NCI-H82 treated with DMSO at 0.1 percent for 48 hours (cell line): ENCODE measurements at regions not wholly inside any gene's neighbourhood (a gene's known extent, or its start where the extent isn't known, plus 50 kb on each side); places are given as distances from the start of the nearest gene placed in this dataset.

ENCODE experiments used
- DNase-seq: peaks from one replicate; lab custom pipeline; 2025; ENCODE audit not compliant: unreplicated experiment; lab: John Stamatoyannopoulos, UW

DNA sequence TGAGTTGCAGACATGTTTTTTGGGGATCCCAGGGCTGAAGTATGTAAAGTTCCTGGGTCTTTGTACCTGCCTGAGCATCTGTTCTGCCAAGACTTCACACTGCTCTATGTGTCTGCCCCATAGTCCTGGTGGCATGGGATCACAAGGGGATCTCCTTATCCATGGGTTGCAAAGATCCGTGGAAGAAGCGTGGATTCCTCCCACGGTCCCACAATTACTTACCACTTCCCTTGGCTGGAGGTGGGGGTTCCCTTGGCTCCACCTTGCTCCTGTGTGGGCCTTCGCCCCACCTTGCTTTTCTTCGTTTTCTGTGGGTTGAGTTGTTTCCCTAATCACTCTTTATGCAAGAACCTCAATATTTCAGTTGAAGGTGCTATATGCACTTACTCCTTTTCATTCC, 157.4 kb upstream of the CHORDC1 start:
- no peak for DNase-seq

GRCh38 chr11:90373971-90374370, 151.1 kb upstream of the CHORDC1 start:
- no peak for DNase-seq

GRCh38 chr11:90364527-90364926, 141.7 kb upstream of the CHORDC1 start:
- DNase-seq = no peak

- no peak for DNase-seq
Observed at GRCh38 chr11:90363739-90364138, 140.9 kb upstream of the CHORDC1 start.

DNA sequence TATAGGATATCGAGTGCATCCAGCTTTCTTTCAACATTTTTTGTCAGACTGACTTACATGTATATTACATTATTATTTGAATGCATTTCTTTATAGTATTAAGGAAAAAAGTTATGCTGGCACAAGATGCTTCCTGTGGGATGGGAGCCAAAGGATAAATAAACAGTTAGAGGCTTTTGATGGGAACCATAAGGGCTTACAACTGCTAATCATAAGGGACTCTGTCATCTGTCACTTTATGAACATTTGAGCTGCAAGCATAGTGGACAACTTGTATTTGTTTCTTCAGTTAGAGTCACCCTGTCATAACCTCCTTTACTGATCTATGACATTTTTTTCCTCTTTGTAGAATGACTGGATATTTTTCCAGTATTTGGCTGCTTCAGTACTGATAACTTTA, 132.4 kb upstream of the CHORDC1 start:
- no peak for DNase-seq

GRCh38 chr11:90349731-90350130, 126.9 kb upstream of the CHORDC1 start:
- no peak for DNase-seq

GRCh38 chr11:90344546-90344945, 121.7 kb upstream of the CHORDC1 start:
- DNase-seq = no peak

DNA sequence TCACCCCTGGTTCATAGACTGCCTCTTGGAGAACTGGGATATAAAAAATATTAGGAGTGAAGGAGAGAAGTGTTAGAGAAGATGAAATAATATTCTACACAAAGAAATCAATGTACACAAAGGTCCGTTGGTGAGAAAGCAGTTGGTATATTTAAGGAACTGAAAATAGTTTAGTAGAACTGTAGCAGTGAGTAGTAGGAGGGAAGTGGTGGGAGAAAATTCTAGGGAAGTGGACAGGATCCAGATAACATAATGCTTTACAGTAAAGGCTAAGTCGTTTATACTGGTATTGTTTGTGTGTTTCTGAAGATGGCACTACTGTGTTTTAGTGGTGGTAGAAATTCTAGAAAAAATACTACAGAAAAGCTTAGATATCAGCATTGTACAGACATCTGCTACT, 120.8 kb upstream of the CHORDC1 start:
- no peak for DNase-seq

GRCh38 chr11:90341986-90342385, 119.1 kb upstream of the CHORDC1 start:
- DNase-seq = no peak

- DNase-seq = no peak
Observed at GRCh38 chr11:90332415-90332814, 109.6 kb upstream of the CHORDC1 start.

DNA sequence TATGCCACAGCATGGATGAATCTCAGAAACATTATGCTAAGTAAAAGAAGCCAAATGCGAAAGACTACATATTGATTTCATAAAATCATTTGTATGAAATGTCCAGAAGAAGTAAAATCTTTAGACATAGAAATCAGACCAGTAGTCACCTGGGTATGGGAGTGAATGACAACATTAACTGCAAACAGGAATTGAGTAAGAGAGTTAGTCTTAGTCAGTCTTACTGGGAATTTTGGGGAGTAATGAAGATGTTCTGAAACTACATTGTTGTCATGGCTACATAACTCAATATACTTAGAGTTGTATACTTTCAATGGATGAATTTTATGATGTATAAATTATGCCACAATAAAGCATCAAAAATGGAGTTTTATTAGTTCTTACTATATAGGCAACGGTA, 107.8 kb upstream of the CHORDC1 start:
- DNase-seq = no peak

- no peak for DNase-seq
Observed at GRCh38 chr11:90329043-90329442, 106.2 kb upstream of the CHORDC1 start.

DNA sequence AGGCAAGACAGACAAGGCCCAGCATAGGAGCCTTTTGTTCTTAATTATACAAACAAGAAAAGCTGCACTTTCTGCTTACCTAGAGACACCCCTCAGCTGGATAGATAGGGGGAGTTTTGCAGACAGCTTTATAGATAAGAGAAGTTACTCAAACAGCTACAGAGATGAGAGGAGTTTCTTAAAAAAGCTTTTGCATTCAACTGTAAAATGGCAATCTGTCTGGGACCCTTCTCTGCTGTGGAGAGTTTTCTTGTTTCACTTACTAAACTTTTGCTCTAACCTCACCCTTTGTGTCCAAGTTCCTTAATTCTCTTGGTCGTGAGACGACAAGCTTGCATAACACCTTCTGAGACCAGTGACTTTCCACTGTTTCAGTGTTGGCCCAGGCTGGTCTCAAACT, 103.8 kb upstream of the CHORDC1 start:
- no peak for DNase-seq

- DNase-seq = no peak
Observed at GRCh38 chr11:90323289-90323688, 100.4 kb upstream of the CHORDC1 start.

DNA sequence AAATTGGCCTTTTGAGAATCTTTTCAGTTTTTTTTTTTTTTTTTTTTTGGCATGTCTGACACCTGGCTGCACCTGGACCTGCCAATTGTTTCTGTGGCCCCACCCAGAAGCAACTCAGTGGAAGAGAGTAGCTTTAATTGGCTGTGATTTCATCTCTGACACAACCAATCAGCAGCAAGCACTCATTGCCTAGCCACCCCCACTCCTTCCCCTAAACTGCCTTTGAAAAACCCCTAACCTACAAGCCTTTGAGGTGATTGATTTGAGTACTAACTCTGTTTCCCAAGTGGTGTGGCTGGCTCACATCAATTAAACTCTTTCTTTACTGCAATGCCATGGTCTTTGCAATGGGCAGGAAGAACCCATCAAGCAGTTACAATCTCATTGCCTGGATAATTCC, 98.2 kb upstream of the CHORDC1 start:
- no peak for DNase-seq

DNA sequence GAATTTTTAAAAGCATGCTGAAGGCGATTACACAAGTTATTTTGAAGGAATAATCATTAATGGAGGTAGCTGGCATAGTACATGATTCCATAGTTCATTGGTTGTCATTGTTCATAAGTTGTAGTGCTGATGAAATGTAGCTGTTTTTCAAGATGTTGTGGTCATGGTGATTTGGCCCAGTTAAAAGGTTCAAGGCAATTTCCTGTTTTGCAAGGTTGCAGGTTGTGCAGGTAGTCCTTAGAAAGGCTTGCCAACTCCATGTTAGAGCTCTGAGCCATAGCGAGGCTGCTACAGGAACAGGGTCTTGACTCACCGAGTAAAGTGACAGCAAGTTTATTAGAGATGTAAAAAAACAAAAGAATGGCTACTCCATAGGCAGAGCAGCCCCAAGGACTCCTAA, 95.8 kb upstream of the CHORDC1 start:
- DNase-seq = no peak

- DNase-seq = no peak
Observed at GRCh38 chr11:90310210-90310609, 87.4 kb upstream of the CHORDC1 start.

DNA sequence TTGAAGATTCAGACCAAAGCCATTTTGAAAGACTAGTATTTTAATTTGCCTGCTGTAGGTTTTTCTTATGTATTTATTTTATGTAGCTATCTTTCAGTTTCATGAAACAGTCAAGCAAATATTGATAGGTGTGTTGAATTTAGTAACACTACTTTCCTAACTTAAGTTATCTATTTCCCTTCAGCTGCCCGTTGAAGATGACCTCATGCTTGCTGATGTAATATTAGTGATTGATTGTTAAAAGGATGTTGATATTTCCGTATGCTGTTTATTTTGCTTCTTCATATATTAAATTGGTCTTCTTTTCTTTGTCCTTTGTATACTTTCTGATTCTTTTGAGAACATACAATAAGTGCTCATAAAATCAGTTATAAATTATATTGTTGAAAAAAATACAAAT, 86.8 kb upstream of the CHORDC1 start:
- DNase-seq = no peak

- no peak for DNase-seq
Observed at GRCh38 chr11:90294526-90294925, 71.7 kb upstream of the CHORDC1 start.

DNA sequence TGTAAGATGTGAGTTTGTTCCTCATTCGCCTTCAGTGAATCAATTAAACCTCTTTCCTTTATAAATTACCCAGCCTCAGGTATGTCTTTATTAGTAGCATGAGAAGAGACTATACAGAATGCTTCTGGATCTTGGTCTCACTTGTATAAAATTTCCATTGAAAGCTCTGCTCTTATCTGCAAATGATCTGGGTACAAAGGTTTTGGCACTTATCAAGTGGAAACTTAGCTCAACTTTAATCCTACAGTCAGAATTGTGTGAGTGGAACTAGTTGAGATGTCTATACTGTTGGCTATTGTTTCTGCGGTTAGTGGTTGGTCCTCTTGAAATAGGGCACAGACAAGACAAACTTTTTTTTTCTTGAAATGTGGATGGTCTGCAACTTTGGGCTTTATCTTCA, 71.2 kb upstream of the CHORDC1 start:
- no peak for DNase-seq

- peak; percentile 6 for DNase-seq
Observed at GRCh38 chr11:90288212-90288821, 65.5 kb upstream of the CHORDC1 start.

GRCh38 chr11:90286640-90287039, 63.8 kb upstream of the CHORDC1 start:
- no peak for DNase-seq

DNA sequence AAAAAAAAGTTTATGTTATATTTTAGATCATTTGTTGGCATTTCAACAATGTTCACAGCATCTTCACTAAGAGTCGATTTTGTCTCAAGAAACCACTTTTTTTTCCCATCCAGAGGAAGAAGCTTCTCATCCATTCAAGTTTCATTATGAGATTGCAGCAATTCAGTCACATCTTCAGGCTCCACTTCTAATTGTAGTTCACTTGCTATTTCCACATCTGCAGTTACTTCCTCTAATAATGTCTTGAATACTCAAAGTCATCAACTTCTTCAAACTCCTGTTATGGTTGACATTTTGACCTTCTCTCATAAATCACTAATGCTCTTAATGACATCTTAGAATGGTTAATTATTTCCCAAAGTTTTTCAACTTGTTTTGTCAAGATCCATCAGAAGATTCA, 61.3 kb upstream of the CHORDC1 start:
- DNase-seq = no peak
